ENCODE measurements at regions not wholly inside any gene's neighbourhood (a gene's known extent, or its start where the extent isn't known, plus 50 kb on each side); places are given as distances from the start of the nearest gene placed in this dataset.

DNA sequence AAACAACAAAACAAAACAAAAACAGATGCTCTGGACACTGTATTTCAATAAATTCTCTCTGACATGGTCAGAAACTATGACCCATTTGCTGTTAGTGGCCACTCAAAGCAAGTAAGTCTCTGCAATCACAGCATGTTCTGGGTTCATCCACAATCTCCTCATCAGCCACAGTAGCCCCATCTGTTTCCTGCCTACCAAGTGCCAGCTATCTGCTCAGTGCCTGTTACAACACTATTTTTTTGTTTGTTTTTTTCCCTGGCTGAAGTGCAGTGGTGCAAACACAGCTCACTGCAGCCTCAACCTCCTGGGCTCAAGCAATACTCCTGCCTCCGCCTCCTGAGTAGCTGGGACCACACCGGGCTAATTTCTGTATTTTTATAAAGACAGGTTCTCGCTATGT, 137.9 kb downstream of the SOX9 start:
- no peak for DNase-seq (ENCODE audit: low read depth)

DNA sequence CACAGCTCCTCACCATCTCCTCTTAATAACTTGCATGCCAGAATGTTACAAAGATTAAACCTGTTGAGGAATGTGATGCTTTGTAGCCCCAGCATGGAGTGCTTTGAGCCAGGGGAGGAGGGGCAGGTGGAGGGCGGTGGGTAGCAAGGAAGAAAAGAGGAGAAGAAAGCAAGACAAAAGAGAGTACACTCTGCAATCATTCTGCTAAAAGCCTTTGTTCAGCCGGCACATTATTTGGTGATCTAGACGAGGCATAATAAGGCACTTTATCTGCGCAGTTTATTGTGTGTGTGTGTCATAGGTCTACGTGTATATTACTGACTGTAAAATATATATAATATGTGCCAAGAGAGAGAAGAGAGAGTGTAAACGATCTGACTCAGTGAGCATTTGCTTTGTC, 139.1 kb downstream of the SOX9 start:
- DNase-seq (ENCODE audit: low read depth): no peak

DNA sequence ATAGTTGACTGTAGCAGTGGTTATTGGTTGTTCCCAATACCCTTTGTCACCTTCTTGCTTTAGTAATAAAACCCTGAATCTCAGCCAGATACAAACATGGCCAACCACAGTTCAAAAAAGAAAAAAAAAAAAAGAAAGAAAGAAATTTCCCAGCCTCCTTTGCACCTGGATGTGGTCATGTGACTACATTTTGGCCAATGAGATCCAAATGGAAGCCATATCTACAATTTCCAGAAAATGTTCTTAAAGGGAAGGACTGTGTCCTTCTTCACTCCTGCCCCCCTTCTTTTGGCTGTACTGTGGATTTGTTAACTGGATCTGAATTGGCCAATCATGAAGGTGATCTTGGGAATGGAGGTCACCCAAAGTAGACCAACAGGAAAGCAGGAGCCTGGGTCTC, 141.9 kb downstream of the SOX9 start:
- DNase-seq (ENCODE audit: low read depth): no peak

DNA sequence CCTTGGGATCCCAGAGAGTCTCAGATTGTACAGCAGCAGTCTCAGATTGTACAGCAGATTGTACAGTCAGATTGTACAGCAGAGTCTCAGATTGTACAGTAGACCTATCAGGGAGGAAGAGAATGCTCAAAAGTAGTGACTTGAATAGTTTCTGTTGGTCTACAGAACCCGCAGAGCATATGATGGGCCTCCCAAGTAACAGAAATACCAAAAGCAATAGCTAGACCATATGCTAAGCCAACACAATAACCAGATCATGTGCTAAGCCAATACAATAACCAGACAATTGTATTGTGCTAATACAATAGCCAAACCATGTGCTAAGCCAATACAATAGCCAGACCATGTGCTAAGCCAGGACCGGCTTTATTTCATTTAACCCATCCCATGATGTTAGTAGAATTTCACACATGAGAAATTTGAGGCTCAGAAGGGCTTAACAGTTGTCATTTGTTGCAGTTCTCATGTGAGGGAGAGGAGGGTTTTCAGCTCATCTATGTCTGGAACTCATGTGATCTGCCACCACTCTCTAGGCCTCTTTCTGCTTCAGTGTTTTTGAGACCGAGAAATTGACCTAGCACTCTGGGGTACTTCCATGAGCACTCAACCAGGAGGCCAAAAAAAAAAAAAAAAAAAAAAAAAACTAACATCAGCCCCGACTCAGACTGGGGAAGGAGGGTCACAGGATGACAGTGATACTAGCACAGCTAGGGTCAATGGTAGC, 144.0 kb downstream of the SOX9 start:
- DNase-seq (ENCODE audit: low read depth): no peak

DNA sequence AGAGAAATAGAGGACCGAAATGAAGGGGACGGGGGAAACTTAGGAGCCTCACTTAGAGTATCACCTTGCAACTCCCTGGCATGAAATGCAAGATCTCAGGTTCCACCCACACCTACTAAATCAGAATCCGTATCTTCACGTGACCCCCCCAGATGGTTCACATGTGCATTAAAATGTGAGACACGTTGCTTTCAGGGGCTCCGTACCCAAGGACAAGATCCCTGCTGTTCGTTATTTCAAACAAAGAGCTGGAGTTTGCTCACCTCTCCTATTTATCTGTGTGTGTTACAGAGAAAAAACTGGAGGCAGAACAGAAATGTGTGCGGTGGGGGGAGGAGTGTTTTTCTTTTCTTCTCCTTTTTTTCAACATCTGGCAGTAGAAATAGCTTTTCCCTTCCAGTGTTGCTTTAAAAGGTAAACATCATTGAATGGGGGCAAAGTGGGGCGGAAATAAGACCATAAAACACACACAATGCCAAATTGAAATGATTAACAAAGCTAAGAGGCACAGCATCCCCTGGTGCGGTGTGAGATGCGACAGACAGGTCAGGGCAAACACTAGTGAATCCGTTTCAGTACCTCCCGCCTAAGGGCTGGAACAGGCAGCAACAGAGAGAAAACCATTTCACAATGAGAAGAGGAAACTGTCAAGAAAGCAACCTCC, 145.4 kb downstream of the SOX9 start:
- no peak for DNase-seq (ENCODE audit: low read depth)

DNA sequence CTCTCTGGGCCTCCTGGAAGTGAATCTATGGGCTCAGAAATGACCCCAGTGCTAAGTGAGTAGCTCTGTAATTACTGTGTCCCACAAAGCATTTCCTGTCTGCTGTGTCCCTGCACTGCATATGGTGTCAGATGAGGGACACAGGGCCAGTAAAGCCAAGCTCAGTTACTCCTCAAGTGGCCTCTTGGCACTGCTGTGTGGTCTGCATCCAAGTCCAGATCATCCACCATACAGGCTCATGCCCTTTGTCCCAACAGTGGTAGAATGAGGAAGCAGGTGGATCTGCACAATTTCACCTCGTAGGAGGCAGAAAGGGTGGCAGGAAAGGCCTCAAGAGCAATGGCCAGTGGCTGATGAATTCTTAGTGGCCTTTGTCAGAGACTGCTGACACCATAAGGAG, 146.8 kb downstream of the SOX9 start:
- DNase-seq (ENCODE audit: low read depth): no peak

DNA sequence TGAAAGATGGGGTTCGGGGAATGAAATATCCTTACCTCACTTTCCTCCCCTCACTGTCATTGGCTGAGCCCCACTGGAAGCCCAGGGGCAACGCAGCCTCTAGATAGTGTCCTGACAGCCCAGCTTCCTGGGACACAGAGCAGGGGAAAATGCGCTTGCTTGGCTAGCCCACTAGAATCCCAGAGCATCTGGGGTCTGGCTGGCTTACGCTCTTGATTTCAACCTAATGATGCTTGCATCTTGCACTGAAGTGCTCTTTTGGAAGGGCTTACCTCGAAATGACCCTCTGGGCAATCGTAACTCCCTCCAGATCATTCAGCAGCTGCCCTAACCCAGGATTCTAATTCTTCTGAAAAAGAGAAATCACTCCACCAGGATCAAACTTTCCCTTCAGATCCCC, 147.6 kb downstream of the SOX9 start:
- no peak for DNase-seq (ENCODE audit: low read depth)

DNA sequence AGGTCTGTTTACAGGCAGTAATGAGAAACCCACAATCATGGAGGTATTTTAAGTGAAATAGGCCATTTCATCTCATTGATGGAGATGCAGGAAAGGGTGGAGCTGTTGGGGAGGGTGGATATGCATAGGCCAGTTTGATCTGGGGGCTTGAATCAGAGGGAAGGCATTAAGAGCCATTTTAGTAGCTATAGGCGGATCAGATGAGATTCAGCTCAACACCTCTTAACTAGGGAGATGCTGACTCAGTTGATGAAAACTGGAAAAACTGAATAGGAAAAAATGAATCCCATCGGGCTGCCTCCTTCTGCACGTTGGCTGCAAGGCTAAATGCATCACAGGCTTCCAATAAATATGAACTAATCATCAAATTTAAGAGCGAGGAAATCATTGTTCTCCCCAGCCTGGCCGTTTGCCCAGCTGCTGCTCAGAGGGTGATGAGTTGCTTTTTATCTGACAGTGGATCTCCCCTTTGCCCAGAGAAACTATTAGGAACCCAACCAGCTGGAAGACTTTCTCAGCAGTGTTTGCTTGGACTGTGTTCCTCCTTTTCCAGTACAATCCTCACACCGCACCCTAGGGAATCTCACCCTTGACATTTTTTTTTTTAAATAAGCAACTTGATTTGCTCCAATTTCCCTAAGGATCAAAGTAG, 149.6 kb downstream of the SOX9 start:
- DNase-seq (ENCODE audit: low read depth): peak; percentile 29

DNA sequence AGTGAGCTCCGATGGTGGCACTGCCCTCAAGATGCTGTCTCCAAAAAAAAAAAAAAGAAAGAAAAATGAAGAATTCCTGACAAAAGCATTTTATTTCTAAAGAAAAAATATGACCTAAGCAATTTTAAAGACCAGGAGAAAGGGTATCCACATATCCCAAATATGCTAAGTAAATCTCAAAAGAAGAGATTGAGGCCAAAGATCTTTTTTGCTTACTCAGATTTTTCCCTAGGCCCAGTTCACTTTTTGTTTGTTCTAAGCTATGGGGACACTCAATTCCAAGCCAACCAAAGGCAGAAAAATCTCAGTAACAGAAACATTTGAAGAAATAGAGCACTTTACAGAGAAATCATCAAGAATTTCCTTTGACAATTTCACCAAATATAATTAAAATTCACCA, 150.8 kb downstream of the SOX9 start:
- no peak for DNase-seq (ENCODE audit: low read depth)

DNA sequence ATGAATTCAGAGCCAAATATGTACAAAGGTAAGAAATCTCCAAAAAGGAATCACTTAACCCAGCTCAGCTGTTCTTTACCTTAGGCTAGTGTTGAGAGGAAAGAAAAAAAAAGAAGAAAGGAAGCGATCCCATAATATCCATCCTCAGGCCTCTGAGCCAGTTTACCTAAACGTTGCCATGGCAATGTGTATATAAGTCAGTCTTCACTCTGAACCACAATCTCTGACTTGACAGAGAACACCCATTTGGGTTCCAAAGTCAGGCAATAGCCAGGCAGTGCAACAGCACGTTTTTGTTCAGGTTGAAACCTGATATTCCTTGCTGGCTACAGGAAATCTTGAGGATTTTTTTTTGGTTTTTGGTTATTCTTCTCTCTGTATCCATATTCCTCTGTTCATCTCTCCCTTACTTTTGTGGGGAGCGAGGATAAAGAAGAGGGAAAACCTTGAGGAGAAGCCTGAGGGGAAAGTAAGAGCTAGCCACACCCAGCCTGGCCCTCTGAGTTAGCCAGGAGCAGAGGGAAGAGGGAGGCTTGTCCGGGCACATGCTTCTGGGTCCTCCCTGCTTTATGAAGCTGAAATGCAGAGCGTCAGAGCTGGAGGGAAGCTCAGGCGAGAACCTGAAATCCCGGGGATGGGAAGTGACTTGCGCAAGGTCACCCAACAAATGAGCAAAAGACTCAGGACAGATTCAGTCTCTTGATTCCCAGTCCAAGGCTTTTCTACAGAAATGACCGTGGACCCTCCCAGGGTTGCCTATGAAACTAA, 152.7 kb downstream of the SOX9 start:
- DNase-seq (ENCODE audit: low read depth): no peak

DNA sequence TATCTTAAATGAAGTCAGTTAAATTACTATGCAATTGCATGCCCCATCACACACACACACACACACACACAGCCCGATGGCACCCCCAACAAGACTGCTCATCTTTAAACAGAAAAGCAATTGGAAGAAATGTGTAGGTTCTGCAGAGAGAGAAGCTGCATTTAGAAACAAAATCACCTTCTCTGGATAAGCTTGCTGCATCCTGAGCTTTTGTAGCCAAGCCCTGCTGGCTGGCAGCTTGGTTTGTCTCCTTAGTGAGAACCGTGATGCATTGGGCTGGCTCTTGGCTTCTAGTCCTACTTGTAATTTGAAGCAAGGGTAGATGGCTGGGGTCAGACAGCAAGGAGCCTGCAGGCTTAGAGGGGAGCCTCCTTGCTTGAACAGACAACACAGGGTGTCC, 153.8 kb downstream of the SOX9 start:
- no peak for DNase-seq (ENCODE audit: low read depth)

DNA sequence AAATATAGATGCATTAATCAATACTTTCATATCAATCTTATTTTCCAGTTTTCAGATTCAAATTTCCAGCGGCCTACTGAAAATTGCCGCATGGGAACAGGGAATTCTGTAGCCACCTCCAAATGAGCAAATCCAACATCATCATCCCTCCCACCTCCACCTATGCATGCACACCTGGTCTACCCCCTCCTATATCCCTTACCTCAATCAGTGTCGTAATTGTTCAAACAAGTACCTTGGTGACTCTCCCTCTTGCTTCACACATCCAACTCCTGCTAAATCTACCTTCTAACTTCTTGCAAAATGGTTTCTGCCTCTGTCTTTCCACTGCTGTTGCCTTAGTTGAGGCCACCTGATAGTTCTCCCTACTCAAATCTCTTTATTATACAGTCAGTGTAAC, 160.1 kb downstream of the SOX9 start:
- no peak for DNase-seq (ENCODE audit: low read depth)

DNA sequence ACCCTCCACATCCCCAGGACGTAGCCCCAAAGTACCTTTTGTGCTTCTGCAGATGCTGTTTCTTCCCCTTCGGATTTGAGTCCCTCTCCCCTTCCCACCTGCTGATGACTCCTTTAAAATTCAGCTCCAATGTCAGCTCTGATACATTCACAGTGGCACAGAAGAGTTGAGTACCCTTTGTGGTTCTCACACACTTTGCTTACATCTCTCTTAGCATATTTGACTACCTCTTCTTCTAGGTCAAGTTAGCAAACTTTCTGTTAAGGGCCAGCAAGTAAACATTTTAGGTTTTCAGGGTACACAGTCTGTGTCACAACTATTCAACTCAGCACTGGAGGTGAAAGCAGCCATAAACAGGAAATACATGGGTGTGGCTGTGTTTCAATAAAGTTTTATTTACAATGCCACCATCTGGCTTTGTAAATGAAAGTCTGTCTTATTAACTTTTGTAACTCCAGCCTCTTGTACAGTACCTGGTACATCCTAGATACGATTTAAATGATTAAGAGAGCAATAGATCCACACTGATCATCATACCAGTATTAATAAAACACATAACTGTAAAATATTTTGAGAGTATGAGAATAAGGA, 161.7 kb downstream of the SOX9 start:
- DNase-seq (ENCODE audit: low read depth): no peak

DNA sequence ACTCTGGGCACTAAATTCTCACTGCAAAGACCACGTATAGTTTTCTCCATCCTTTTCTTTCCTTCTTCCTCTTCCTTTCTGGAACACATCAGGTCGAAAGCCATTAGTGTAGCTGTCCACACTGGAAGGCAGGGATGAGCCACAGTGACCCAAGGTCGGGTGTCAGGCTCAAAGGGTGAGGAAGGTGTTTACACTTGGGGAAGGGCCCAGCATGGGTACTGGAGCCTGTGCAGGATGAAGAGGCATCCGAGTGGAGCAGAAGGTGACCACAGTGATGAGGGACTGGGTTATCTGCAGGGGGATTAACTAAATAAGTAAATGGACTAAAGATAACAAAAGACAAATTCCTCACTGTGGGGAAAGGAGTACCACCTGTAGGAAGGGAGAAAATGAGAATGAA, 164.0 kb downstream of the SOX9 start:
- DNase-seq (ENCODE audit: low read depth): no peak

DNA sequence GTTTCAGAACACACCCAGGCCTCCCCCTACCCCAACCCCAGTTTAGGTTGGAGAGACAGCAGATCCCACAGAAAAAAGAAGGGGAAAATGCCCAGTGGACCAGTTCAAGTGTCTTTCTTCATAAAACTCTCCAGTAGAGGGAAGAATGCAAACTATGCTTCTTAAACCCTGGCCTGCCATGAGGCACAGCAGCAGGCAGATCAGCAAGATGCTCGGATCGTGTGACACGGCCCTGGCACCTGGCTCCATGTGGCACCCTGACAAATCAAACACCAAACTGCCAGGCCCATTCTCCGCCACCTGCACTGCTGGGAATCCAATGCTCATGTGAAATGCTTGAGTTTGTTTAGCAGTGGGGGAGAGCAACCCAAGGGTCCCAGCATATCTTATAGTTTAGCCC, 166.8 kb downstream of the SOX9 start:
- DNase-seq (ENCODE audit: low read depth): no peak

DNA sequence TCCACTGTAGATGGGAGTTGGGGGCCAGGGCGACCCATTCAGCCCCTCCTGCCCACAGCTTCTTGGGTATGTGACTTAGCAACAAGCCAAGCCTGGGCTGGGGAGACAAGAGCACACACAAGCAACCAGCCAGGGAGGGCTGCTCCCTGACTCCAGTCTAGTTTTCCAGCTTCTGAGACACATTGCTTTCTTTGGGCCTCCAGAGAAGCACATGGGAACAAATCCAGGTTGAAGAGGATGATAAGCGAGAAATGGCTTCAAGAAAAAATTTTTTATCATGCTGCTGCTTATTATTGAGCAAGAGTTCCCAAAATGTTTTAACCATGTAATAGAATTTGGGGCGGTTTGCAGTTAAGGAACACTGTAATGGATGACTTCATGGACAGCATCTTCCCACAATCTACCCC, 173.7 kb downstream of the SOX9 start:
- DNase-seq (ENCODE audit: low read depth): no peak

DNA sequence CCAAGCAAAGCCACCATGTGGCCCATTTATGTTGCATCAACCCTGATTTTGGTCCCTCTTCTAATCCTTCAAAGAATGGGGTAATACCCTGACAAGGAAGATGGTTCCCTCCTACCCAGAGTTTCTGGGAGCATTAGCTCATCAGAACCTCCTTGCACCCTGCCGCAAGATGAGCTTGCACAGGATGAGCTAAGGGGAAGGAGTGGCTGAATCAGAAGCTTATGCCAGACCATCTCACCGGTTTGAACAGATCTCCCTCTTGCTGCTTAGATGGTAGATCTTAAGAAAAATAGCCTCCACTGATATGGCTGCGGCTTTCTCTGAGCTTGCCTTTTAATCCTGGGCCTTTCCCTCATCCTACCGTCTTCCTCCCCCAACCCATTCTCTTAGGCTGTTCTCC, 175.1 kb downstream of the SOX9 start:
- peak; percentile 15 for DNase-seq (ENCODE audit: low read depth)

DNA sequence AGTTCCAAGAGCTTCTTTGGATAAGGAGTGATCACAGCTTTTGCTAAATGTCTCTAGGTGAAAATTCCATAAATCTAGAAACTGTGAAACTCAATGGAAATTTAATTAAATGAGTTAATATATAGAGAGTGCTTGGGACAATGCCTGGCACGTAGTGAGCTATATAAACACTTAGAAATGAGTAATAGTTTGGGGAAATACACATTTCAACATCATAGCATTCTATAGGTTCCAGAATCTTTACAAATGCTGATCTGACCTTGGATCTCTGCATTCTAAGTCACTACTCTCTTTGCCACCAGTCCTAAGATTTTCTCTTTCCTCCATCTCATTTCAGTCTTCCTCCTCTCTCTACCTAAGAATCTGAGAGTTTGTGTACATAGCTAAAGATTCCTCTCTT, 175.6 kb downstream of the SOX9 start:
- DNase-seq (ENCODE audit: low read depth): peak; percentile 64

DNA sequence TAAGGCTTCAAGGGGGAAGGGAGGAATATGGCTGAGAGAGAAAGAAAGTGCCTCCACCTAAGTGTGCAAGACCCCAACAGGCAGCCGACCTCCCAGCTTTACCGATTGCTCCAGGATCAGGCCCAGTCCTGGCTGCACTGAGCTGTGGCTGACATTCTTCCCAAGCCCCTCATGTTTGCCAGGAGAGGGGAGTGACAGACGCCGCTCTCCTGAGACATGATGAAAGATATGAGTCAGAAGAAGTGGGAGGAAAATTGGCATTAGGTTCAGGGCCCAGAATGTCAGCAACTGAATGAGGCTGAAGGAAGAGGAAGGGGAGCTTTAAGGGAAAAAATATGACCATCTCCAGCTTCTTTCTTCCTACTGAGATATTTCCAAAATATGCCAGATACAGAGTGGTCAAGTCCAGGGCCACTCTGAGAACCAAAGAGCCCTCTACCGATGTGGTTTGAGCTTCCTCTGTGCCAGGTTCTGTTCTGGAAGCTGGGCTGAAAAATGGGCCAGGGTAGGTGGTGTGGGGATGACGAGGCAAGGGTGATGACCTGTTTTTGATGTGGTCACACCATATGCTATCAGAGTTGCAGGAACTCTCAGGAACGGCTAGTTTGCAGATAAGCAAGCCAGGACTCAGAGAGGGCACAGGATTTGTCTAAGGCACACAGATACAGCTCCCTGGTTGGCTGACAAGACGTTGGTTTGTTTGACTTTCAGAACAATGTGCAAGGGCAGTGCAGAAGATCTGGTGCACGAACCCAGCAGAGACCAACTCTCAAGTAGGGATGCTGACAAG, 176.7 kb downstream of the SOX9 start:
- peak; percentile 79 for DNase-seq (ENCODE audit: low read depth)

DNA sequence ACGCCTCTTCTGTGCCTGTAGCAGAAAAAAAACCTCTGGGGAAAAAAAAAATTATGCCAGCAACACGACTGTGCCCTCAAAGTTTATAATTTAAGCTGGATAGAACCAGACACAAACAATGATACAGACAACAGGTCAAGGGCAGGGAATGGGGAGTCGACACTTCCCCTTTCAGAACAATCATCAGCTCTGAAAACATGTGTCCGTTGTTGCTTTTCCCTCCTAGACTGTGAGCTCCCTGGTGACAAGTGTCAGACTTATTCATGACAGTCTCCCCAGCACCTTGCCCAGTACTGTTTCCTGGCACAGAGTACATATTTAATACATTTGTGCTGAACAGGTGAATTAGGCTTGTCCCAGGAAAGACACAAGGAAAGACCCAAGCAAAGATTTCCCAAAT, 178.3 kb downstream of the SOX9 start:
- no peak for DNase-seq (ENCODE audit: low read depth)

DNA sequence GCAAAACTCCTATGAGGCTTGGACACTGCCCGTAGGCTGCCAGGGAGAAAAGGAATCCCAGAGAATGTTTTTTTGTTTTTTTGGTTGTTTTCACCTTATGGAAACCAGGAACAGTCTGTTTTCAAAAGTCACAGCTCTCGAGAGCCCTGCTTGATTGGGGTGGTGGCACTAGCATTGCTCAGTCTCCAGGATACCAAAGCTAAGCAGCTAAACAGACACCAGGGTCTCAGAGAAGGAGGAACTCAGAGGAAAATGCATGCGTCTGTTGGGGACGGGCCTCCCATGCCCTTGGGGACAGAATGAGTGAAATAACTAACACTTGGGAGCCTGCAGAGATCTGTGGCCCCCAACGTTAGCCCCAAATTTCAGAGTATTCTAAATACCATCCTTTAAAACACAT, 178.8 kb downstream of the SOX9 start:
- DNase-seq (ENCODE audit: low read depth): no peak

DNA sequence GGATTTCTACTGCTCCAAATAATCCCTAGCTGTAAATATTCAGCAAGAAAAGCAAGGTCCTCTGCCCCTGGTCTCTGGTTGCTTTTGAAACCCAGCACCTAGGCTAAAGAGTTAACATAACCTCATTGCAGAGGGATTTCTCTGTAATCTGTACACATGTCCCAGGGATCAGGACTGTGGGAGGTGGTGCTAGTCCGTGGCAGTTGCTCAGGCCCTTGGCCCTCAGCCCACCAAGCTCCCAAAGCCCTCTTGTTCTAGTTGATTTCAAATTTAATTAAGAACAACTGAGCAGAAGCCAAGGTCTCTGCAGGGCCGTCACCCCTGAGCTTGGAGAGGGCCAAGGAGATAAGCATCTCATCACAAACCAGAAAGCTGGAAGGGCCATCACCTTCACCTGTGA, 181.1 kb downstream of the SOX9 start:
- DNase-seq (ENCODE audit: low read depth): peak; percentile 13
